ENCODE measurements at regions not wholly inside any gene's neighbourhood (a gene's known extent, or its start where the extent isn't known, plus 50 kb on each side); places are given as distances from the start of the nearest gene placed in this dataset.

GRCh38 chr17:13813347-13814240, 211.9 kb upstream of the HS3ST3A1 start:
- DNase-seq (ENCODE audit: unreplicated experiment) = no peak
- intact Hi-C loops (cut with micrococcal nuclease) = no loop called here
- BruUV-seq (replicated peaks) = no TSS peak

GRCh38 chr17:13822700-13823099, 221.0 kb upstream of the HS3ST3A1 start:
- Mint-ChIP-seq H3K4me1 (ENCODE audit: insufficient read depth, unreplicated experiment) (no peaks in the 10 kb centered on the region), H3K9me3 (ENCODE audit: unreplicated experiment) (no peaks in the 10 kb centered on the region), H3K36me3 (ENCODE audit: insufficient read depth, unreplicated experiment) (no peaks in the 10 kb centered on the region), H3K4me3 (ENCODE audit: unreplicated experiment) (no peak overlapping the region), H3K27me3 (ENCODE audit: insufficient read depth, unreplicated experiment) (no peaks in the 10 kb centered on the region), H3K27ac (ENCODE audit: low read depth, unreplicated experiment) (no peak overlapping the region)
- no peak for TF ChIP-seq CTCF (IDR thresholded peaks at IDR 0.05; ENCODE audit: unreplicated experiment)
- BruUV-seq (replicated peaks) = no TSS peak
- intact Hi-C loops (cut with micrococcal nuclease) = no loop called here
- DNase-seq (ENCODE audit: unreplicated experiment) = no peak
- CTCF ChIA-PET = interaction anchor here (0.6 to 1.3 kb wide), 2 partner anchors 20 to 429 kb away, joined by 3 to 5 read pairs; no protein-coding TSS in a partner anchor
- POLR2A ChIA-PET = no interaction called here

More at GRCh38 chr17:13813347-13814240, 211.9 kb upstream of the HS3ST3A1 start:
- CTCF ChIA-PET = interaction anchor here (0.6 kb wide), 1 partner anchor 159 kb away, joined by 3 read pairs; no protein-coding TSS in a partner anchor
- H3K27me3 Mint-ChIP-seq (ENCODE audit: insufficient read depth, unreplicated experiment) = no peaks in the 10 kb centered on the region
- peak overlapping the region; percentile 53 for H3K27ac Mint-ChIP-seq (ENCODE audit: low read depth, unreplicated experiment)
- no peaks in the 10 kb centered on the region for H3K36me3 Mint-ChIP-seq (ENCODE audit: insufficient read depth, unreplicated experiment)
- TF ChIP-seq CTCF (IDR thresholded peaks at IDR 0.05; ENCODE audit: unreplicated experiment) = no peak
- H3K9me3 Mint-ChIP-seq (ENCODE audit: unreplicated experiment) = no peaks in the 10 kb centered on the region
- POLR2A ChIA-PET = interaction anchor here (1.2 kb wide), 1 partner anchor 38 kb away, joined by 3 read pairs; no protein-coding TSS in a partner anchor
- H3K4me3 Mint-ChIP-seq (ENCODE audit: unreplicated experiment) = no peak overlapping the region
- H3K4me1 Mint-ChIP-seq (ENCODE audit: insufficient read depth, unreplicated experiment) = no peaks in the 10 kb centered on the region

GRCh38 chr17:13825526-13826040, 223.9 kb upstream of the HS3ST3A1 start:
- BruUV-seq (replicated peaks) = no TSS peak
- H3K9me3 Mint-ChIP-seq (ENCODE audit: unreplicated experiment) = no peaks in the 10 kb centered on the region
- no peak overlapping the region for H3K4me3 Mint-ChIP-seq (ENCODE audit: unreplicated experiment)
- H3K27me3 Mint-ChIP-seq (ENCODE audit: insufficient read depth, unreplicated experiment) = no peaks in the 10 kb centered on the region
- no peak for DNase-seq (ENCODE audit: unreplicated experiment)
- no peak for TF ChIP-seq CTCF (IDR thresholded peaks at IDR 0.05; ENCODE audit: unreplicated experiment)
- no peaks in the 10 kb centered on the region for H3K4me1 Mint-ChIP-seq (ENCODE audit: insufficient read depth, unreplicated experiment)
- CTCF ChIA-PET = no interaction called here
- POLR2A ChIA-PET = no interaction called here
- no peaks in the 10 kb centered on the region for H3K36me3 Mint-ChIP-seq (ENCODE audit: insufficient read depth, unreplicated experiment)
- intact Hi-C loops (cut with micrococcal nuclease) = no loop called here
- no peak overlapping the region for H3K27ac Mint-ChIP-seq (ENCODE audit: low read depth, unreplicated experiment)

GRCh38 chr17:13827118-13827517, 225.4 kb upstream of the HS3ST3A1 start:
- BruUV-seq (replicated peaks) = no TSS peak
- no peaks in the 10 kb centered on the region for H3K4me1 Mint-ChIP-seq (ENCODE audit: insufficient read depth, unreplicated experiment)
- POLR2A ChIA-PET = no interaction called here
- H3K36me3 Mint-ChIP-seq (ENCODE audit: insufficient read depth, unreplicated experiment) = no peaks in the 10 kb centered on the region
- no peaks in the 10 kb centered on the region for H3K9me3 Mint-ChIP-seq (ENCODE audit: unreplicated experiment)
- no peak overlapping the region for H3K27ac Mint-ChIP-seq (ENCODE audit: low read depth, unreplicated experiment)
- no peak for DNase-seq (ENCODE audit: unreplicated experiment)
- no peak for TF ChIP-seq CTCF (IDR thresholded peaks at IDR 0.05; ENCODE audit: unreplicated experiment)
- intact Hi-C loops (cut with micrococcal nuclease) = no loop called here
- no peak overlapping the region for H3K4me3 Mint-ChIP-seq (ENCODE audit: unreplicated experiment)
- no peaks in the 10 kb centered on the region for H3K27me3 Mint-ChIP-seq (ENCODE audit: insufficient read depth, unreplicated experiment)
- CTCF ChIA-PET = no interaction called here

Data from MCF 10A (cell line).